K562 (cell line): ENCODE measurements at regions not wholly inside any gene's neighbourhood (a gene's known extent, or its start where the extent isn't known, plus 50 kb on each side); places are given as distances from the start of the nearest gene placed in this dataset.

Experiments
- ATAC-seq: fragments of 200-7000 bp; cut with Tn5 transposase; 3 replicates; pipeline ENCODE4 v1.9.1; 2020; ENCODE audit warnings: moderate library complexity
- BruUV-seq: library from RNA; stranded (reverse); fragments of 400-500 nt; replicated peaks from 2 replicates; lab custom pipeline; 2021; lab: Mats Ljungman, UMichigan
- CTCF ChIA-PET: fragments of 300-600 bp; formaldehyde crosslinking; extraction: SDS; loops from one replicate; lab custom pipeline; 2021; ENCODE audit warnings: low intra/inter-chr PET ratio; lab: Yijun Ruan, JAX
- POLR2A ChIA-PET: fragments of 300-600, 350-650 bp; sonication (Branson Sonifier 250); formaldehyde crosslinking; extraction: SDS; loops from one replicate; lab custom pipeline; 2021; ENCODE audit warnings: antibody characterized with exemption, inconsistent platforms; lab: Yijun Ruan, JAX
- DNase-seq, 4 experiments: peaks; one replicate each; pipeline versions ENCODE4 v3.0.0 to v3.0.0-alpha.2; 2011 to 2018; ENCODE audit warnings: low spot score in 3 of 4, mixed read lengths in 3 of 4; ENCODE audit errors: extremely low read depth in 1 of 4
- FAIRE-seq: peaks from 2 replicates; lab custom pipeline; 2011; peaks lifted over from hg19 to GRCh38; lab: Jason Lieb, UNC
- H2AFZ ChIP-seq: 2 replicates; pipeline ENCODE4 v1.6.0; 2011; ENCODE audit warnings: low read depth, low read length, control low read depth, inconsistent platforms
- H3K27ac ChIP-seq: fragments of 200-600 bp; 3 replicates; pipeline ENCODE4 v1.8.0; 2011; ENCODE audit warnings: low read depth, mild to moderate bottlenecking, control low read depth, inconsistent platforms, low read length, moderate library complexity, mixed read lengths; ENCODE audit errors: extremely low read depth
- H3K27me3 ChIP-seq, 2 experiments: fragments of 300-600 bp in 1 of 2; 2 replicates in 1 of 2; 3 replicates in 1 of 2; pipeline versions ENCODE4 v1.6.0 to v1.8.0; 2011; ENCODE audit warnings: inconsistent platforms in 2 of 2, low read length in 2 of 2, mild to moderate bottlenecking in 1 of 2, mixed read lengths in 1 of 2, moderate library complexity in 1 of 2; ENCODE audit not compliant: control insufficient read depth in 2 of 2, insufficient read depth in 2 of 2
- H3K36me3 ChIP-seq: fragments of 300-600 bp; 3 replicates; pipeline ENCODE4 v1.8.0; 2011; ENCODE audit warnings: mild to moderate bottlenecking, low read length, inconsistent platforms; ENCODE audit not compliant: control insufficient read depth, insufficient read depth
- H3K4me1 ChIP-seq, 2 experiments: fragments of 200-600 bp in 1 of 2; replicated peaks in 1 of 2; 2 replicates in 1 of 2; 3 replicates in 1 of 2; pipeline versions ENCODE4 v1.5.1 to v1.8.0; 2011; ENCODE audit warnings: inconsistent platforms in 2 of 2, low read length in 2 of 2, mild to moderate bottlenecking in 1 of 2, mixed read lengths in 1 of 2, moderate library complexity in 1 of 2; ENCODE audit not compliant: control insufficient read depth in 2 of 2, insufficient read depth in 2 of 2
- H3K4me2 ChIP-seq: 2 replicates; pipeline ENCODE4 v1.6.1; 2011; ENCODE audit warnings: low read length, control low read depth, inconsistent platforms, mixed read lengths; ENCODE audit not compliant: insufficient read depth
- H3K4me3 ChIP-seq: fragments of 200-600 bp; sonication (generic), shearing (Covaris generic); 2 replicates; pipeline ENCODE4 v1.5.1; 2016; ENCODE audit warnings: control low read depth, inconsistent platforms
- H3K79me2 ChIP-seq: fragments of 200-600 bp; 3 replicates; pipeline ENCODE4 v1.8.0; 2011; ENCODE audit warnings: low read length, inconsistent platforms; ENCODE audit not compliant: control insufficient read depth, insufficient read depth
- H3K9ac ChIP-seq, 2 experiments: 2 replicates each; pipeline versions ENCODE4 v1.6.0 to v1.6.1; 2011; ENCODE audit warnings: low read depth in 2 of 2, low read length in 2 of 2, control low read depth in 1 of 2, inconsistent platforms in 1 of 2, mild to moderate bottlenecking in 1 of 2, mixed read lengths in 1 of 2; ENCODE audit not compliant: insufficient read depth in 1 of 2
- H3K9me1 ChIP-seq: one replicate; pipeline ENCODE4 v1.6.0; 2011; ENCODE audit warnings: inconsistent platforms, mild to moderate bottlenecking, low read length, moderate library complexity; ENCODE audit not compliant: control insufficient read depth, insufficient read depth
- H3K9me3 ChIP-seq: replicated peaks from 2 replicates; pipeline ENCODE4 v1.5.1; 2011; ENCODE audit warnings: low read depth, low read length, inconsistent platforms; ENCODE audit not compliant: control insufficient read depth, insufficient read depth
- H4K20me1 ChIP-seq: replicated peaks from 2 replicates; pipeline ENCODE4 v1.6.1; 2011; ENCODE audit warnings: low read length, inconsistent platforms, mixed read lengths; ENCODE audit not compliant: control insufficient read depth, insufficient read depth
- BACH1 ChIP-seq: fragments of 200-800 bp; sonication (Bioruptor generic); IDR thresholded peaks from 2 replicates; pipeline ENCODE4 v1.6.1; 2016; ENCODE audit warnings: missing genetic modification characterization, missing compliant biosample characterization
- C11orf30 ChIP-seq: fragments of 450-650 bp; IDR thresholded peaks from 2 replicates; pipeline ENCODE4 v1.6.1; 2016; ENCODE audit warnings: low read depth, mild to moderate bottlenecking
- ETV5 ChIP-seq: sonication (generic); formaldehyde crosslinking; IDR thresholded peaks from 2 replicates; pipeline ENCODE4 v1.4.0; 2020; ENCODE audit warnings: low read depth, mild to moderate bottlenecking, missing genetic modification reagents
- MYNN ChIP-seq, 2 experiments: sonication (generic); formaldehyde crosslinking in 1 of 2; IDR thresholded peaks; 2 replicates each; pipeline versions ENCODE4 v1.5.0 to v1.6.1; 2016 to 2020; ENCODE audit warnings: antibody characterized with exemption in 1 of 2, missing genetic modification reagents in 1 of 2
- NCOA4 ChIP-seq: fragments of 450-650 bp; IDR thresholded peaks from 2 replicates; pipeline ENCODE4 v1.6.1; 2018; ENCODE audit warnings: mild to moderate bottlenecking; ENCODE audit not compliant: partially characterized antibody
- NR4A1 ChIP-seq, 2 experiments: fragments of 250-450 bp in 1 of 2; fragments of 450-650 bp in 1 of 2; sonication (Bioruptor Pico) in 1 of 2; IDR thresholded peaks; 2 replicates each; pipeline versions ENCODE4 v1.4.0 to v1.6.1; 2016 to 2020; ENCODE audit warnings: mild to moderate bottlenecking in 2 of 2, missing compliant biosample characterization in 1 of 2, missing genetic modification characterization in 1 of 2, moderate library complexity in 1 of 2
- PCBP2 ChIP-seq: fragments of 200-400 bp; formaldehyde crosslinking; IDR thresholded peaks from 2 replicates; pipeline ENCODE4 v1.6.1; 2018; ENCODE audit warnings: low read length, low read depth, mild to moderate bottlenecking, moderate library complexity; ENCODE audit not compliant: poor library complexity, severe bottlenecking
- PPARD ChIP-seq: fragments of 250-450 bp; sonication (Bioruptor Pico); IDR thresholded peaks from 2 replicates; pipeline ENCODE4 v1.8.0; 2022; ENCODE audit warnings: inconsistent platforms, mild to moderate bottlenecking, moderate library complexity
- PYGO2 ChIP-seq: fragments of 450-650 bp; IDR thresholded peaks from 2 replicates; pipeline ENCODE4 v1.6.1; 2016; ENCODE audit warnings: mild to moderate bottlenecking, missing genetic modification characterization, moderate library complexity, missing compliant biosample characterization
- RBM17 ChIP-seq: fragments of 200-400 bp; formaldehyde crosslinking; IDR thresholded peaks from 2 replicates; pipeline ENCODE4 v1.6.1; 2017; ENCODE audit warnings: low read depth, mild to moderate bottlenecking, low read length, borderline replicate concordance
- RFX7 ChIP-seq: fragments of 250-450 bp; sonication (Bioruptor Pico); IDR thresholded peaks from 2 replicates; pipeline ENCODE4 v1.5.1; 2021; ENCODE audit warnings: mild to moderate bottlenecking
- SIX5 ChIP-seq, 2 experiments: IDR thresholded peaks; 2 replicates each; pipeline ENCODE4 v1.6.1; 2011; ENCODE audit warnings: low read length in 2 of 2, borderline replicate concordance in 1 of 2, low read depth in 1 of 2, mild to moderate bottlenecking in 1 of 2, moderate library complexity in 1 of 2; ENCODE audit not compliant: insufficient read depth in 1 of 2
- ZNF316 ChIP-seq: fragments of 450-650 bp; IDR thresholded peaks from 2 replicates; pipeline ENCODE4 v1.6.1; 2016
- ZNF354B ChIP-seq: fragments of 250-450 bp; sonication (Bioruptor Pico); IDR thresholded peaks from 2 replicates; pipeline ENCODE4 v1.4.0; 2020
- WGBS: fragments of 100-300 bp; shearing (Covaris generic); methylation state at CpG from one replicate; pipeline ENCODE4 v1.1.6; 2016; ENCODE audit warnings: low coverage, mixed read lengths; ENCODE audit not compliant: insufficient coverage; ENCODE audit errors: missing lambda C conversion rate; 5-methylcytosine and 5-hydroxymethylcytosine counted together
- in situ Hi-C: fragments of 300-500 bp; cut with MboI; formaldehyde crosslinking; loops from 4 replicates; pipeline ENCODE4 v1.15.0; 2018; ENCODE audit warnings: inconsistent platforms, mixed read lengths
- intact Hi-C: fragments of 100-400 bp; cut with micrococcal nuclease; formaldehyde crosslinking; loops from 2 replicates; pipeline ENCODE4 v1.14.2; 2022
- TF ChIP-seq, protein P1 (sequence below): fragments of 250-450 bp; sonication (Bioruptor Pico); IDR thresholded peaks from 2 replicates; pipeline ENCODE4 v1.6.1; 2021; ENCODE audit warnings: mild to moderate bottlenecking
- TF ChIP-seq, protein P2 (sequence below): sonication (generic); formaldehyde crosslinking; IDR thresholded peaks from 2 replicates; pipeline ENCODE4 v1.9.0; 2022; ENCODE audit warnings: mild to moderate bottlenecking, missing genetic modification reagents
- TF ChIP-seq, protein P3 (sequence below): fragments of 250-450 bp; sonication (Bioruptor Pico); IDR thresholded peaks from 2 replicates; pipeline ENCODE4 v1.9.0; 2021; ENCODE audit warnings: mild to moderate bottlenecking

DNA sequence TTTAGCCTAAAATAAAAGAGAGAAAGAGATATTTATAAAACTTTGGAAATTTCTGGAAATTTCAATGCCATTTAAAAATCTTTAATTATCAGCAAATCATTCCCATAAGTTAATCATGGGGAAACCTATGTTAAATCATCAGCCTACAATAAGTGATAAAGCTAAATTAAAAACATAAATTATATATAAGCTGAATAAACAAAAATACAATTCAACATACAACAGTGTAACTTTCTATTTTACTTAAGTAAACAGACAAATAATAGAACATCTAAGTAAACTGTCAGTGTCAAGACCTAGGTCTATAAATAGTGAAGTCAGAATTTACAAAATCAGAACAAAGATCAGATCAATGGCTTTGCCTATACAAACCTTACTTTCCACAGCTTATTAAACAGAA lies 57.5 kb downstream of the EPRS1 start:
- no TSS peak for BruUV-seq
- ATAC-seq = no peak
- in situ Hi-C loops (no loop called here), intact Hi-C loops (no loop called here)
- no peak overlapping the region for H3K9ac ChIP-seq
- no peak overlapping the region for H3K27ac ChIP-seq
- no peaks in the 10 kb centered on the region for H3K9me3 ChIP-seq
- no peak overlapping the region for H2AFZ ChIP-seq
- no peak overlapping the region for H3K4me3 ChIP-seq
- H3K4me2 ChIP-seq = no peak overlapping the region
- TF ChIP-seq, protein P1, sequence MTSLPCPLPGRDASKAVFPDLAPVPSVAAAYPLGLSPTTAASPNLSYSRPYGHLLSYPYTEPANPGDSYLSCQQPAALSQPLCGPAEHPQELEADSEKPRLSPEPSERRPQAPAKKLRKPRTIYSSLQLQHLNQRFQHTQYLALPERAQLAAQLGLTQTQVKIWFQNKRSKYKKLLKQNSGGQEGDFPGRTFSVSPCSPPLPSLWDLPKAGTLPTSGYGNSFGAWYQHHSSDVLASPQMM (CRISPR knock-in tag) = no peak
- TF ChIP-seq NR4A1 (CRISPR knock-in tag; IDR thresholded peaks at IDR 0.05) (no peak), NR4A1 (tag; IDR thresholded peaks at IDR 0.05) (no peak), C11orf30 (peak; percentile 51; the same call in 1 of the 2 replicates), ZNF316 (peak; percentile 82), ZNF354B (CRISPR knock-in tag) (no peak)
- no peak for DNase-seq
- H3K79me2 ChIP-seq = no peaks in the 10 kb centered on the region; the same call in 2 of the 3 replicates
- no peaks in the 10 kb centered on the region for H3K27me3 ChIP-seq
- H3K9me1 ChIP-seq = no peaks in the 10 kb centered on the region
- no peaks in the 10 kb centered on the region; a peak in 1 of 5 replicates for H3K4me1 ChIP-seq
- no peaks in the 10 kb centered on the region for H4K20me1 ChIP-seq
- ChIA-PET CTCF (no interaction called here), POLR2A (interaction anchor here (0.9 to 3.2 kb wide), 3 partner anchors 10 to 64 kb away, joined by 3 to 14 read pairs (median 6); no protein-coding TSS in a partner anchor)
- no peak for FAIRE-seq
- H3K36me3 ChIP-seq = peaks cover 87% of the 10 kb centered on the region

DNA sequence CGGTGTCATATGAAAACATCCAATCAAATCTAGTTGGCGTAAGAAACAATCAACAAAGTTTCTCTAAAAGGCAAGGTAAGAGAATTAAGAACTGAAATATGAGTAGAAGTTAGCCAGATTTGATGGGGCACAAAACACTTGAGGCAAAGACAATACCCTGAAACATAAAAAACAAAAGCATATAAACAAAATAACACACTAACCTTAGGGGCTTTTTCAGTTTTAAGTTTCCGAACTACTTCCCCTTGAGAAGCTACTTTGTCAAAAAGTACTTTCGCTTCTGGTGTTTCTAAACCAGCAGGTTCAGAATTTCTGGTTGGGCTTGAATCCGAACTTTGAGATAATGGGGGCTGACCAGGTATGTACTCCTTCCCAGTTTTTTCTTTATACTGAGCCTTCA lies 57.9 kb downstream of the EPRS1 start:
- Histone ChIP-seq H3K4me3 (no peak overlapping the region), H3K79me2 (no peaks in the 10 kb centered on the region; the same call in 2 of the 3 replicates), H3K9me1 (no peaks in the 10 kb centered on the region), H3K9me3 (no peaks in the 10 kb centered on the region), H3K9ac (no peak overlapping the region), H3K4me1 (no peaks in the 10 kb centered on the region; a peak in 1 of 5 replicates), H3K4me2 (no peak overlapping the region), H2AFZ (no peak overlapping the region), H3K27ac (no peak overlapping the region), H3K36me3 (peaks cover 86% of the 10 kb centered on the region), H4K20me1 (no peaks in the 10 kb centered on the region), H3K27me3 (no peaks in the 10 kb centered on the region)
- 95% methylated on average over 5 of the region's 5 CpGs for WGBS
- no TSS peak for BruUV-seq
- intact Hi-C loops (no loop called here), in situ Hi-C loops (no loop called here)
- ChIA-PET POLR2A (interaction anchor here (2.1 to 3.2 kb wide), 2 partner anchors 10 to 13 kb away, joined by 6 to 14 read pairs; no protein-coding TSS in a partner anchor), CTCF (no interaction called here)
- no peak for DNase-seq
- no peak for ATAC-seq
- no peak for FAIRE-seq
- no peak for TF ChIP-seq PPARD (CRISPR knock-in tag)
- TF ChIP-seq SIX5 (IDR thresholded peaks at IDR 0.05; ENCODE audit: borderline replicate concordance in 1 of 2, insufficient read depth in 1 of 2, low read depth in 1 of 2, low read length in 2 of 2) = no peak
- no peak for TF ChIP-seq NCOA4
- no peak for TF ChIP-seq MYNN (IDR thresholded peaks at IDR 0.05)
- TF ChIP-seq MYNN (CRISPR knock-in tag; IDR thresholded peaks at IDR 0.05) = no peak
- no peak for TF ChIP-seq PYGO2 (tag)
- no peak for TF ChIP-seq RFX7 (CRISPR knock-in tag)
- TF ChIP-seq RBM17 = no peak
- TF ChIP-seq ETV5 = no peak
- no peak for TF ChIP-seq C11orf30
- TF ChIP-seq, protein P2, sequence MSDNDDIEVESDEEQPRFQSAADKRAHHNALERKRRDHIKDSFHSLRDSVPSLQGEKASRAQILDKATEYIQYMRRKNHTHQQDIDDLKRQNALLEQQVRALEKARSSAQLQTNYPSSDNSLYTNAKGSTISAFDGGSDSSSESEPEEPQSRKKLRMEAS (CRISPR knock-in tag) = no peak
- TF ChIP-seq, protein P3, sequence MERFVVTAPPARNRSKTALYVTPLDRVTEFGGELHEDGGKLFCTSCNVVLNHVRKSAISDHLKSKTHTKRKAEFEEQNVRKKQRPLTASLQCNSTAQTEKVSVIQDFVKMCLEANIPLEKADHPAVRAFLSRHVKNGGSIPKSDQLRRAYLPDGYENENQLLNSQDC (CRISPR knock-in tag) = no peak
- no peak for TF ChIP-seq BACH1 (tag)
- TF ChIP-seq PCBP2 = no peak
